Stimulated activated naive CD8-positive, alpha-beta T cell treated with anti-CD3 and anti-CD28 coated beads, Interleukin-15, amount 100 ng/mL, for 72 hours (primary cell): ENCODE measurements at regions not wholly inside any gene's neighbourhood (a gene's known extent, or its start where the extent isn't known, plus 50 kb on each side); places are given as distances from the start of the nearest gene placed in this dataset.

Experiments used
- ATAC-seq: fragments of 150-1000 bp; cut with Tn5 transposase; 2 replicates; pipeline ENCODE4 v1.10.0; 2021; ENCODE audit warnings: mild to moderate bottlenecking, moderate library complexity
- DNase-seq, 2 donors: peaks; one replicate each; pipeline ENCODE4 v3.0.0; 2021 to 2022
- H3K27ac Mint-ChIP-seq, 2 donors: one replicate each; pipeline ENCODE4 v1.8.0; 2022; ENCODE audit warnings: mild to moderate bottlenecking in 2 of 2, mixed read lengths in 2 of 2, moderate library complexity in 2 of 2
- H3K27me3 Mint-ChIP-seq: one replicate; pipeline ENCODE4 v1.8.0; 2022; ENCODE audit warnings: mixed read lengths
- H3K4me1 Mint-ChIP-seq: one replicate; pipeline ENCODE4 v1.8.0; 2022; ENCODE audit warnings: mild to moderate bottlenecking, mixed read lengths
- H3K4me3 Mint-ChIP-seq, 2 donors: one replicate each; pipeline ENCODE4 v1.8.0; 2022; ENCODE audit warnings: mild to moderate bottlenecking in 2 of 2, mixed read lengths in 2 of 2, moderate library complexity in 1 of 2
- H3K9me3 Mint-ChIP-seq, 2 donors: one replicate each; pipeline ENCODE4 v1.8.0; 2022; ENCODE audit warnings: mixed read lengths in 2 of 2

GRCh38 chr3:174715386-174715785 is 143.7 kb upstream of the NAALADL2 start:
- peaks cover 0 to 8% of the 10 kb centered on the region in 2 donors for H3K9me3 Mint-ChIP-seq
- no peak for DNase-seq
- no peaks in the 10 kb centered on the region for H3K27me3 Mint-ChIP-seq
- H3K27ac Mint-ChIP-seq: no peak overlapping the region
- H3K4me3 Mint-ChIP-seq: no peak overlapping the region
- no peaks in the 10 kb centered on the region for H3K4me1 Mint-ChIP-seq
- ATAC-seq: no peak

GRCh38 chr3:174716956-174717505 is 142.1 kb upstream of the NAALADL2 start:
- no peaks in the 10 kb centered on the region for H3K4me1 Mint-ChIP-seq
- H3K4me3 Mint-ChIP-seq: no peak overlapping the region
- no peaks in the 10 kb centered on the region for H3K27me3 Mint-ChIP-seq
- DNase-seq (no peak), ATAC-seq (no peak)
- no peak overlapping the region for H3K27ac Mint-ChIP-seq
- H3K9me3 Mint-ChIP-seq: peaks cover 0 to 8% of the 10 kb centered on the region in 2 donors

DNA sequence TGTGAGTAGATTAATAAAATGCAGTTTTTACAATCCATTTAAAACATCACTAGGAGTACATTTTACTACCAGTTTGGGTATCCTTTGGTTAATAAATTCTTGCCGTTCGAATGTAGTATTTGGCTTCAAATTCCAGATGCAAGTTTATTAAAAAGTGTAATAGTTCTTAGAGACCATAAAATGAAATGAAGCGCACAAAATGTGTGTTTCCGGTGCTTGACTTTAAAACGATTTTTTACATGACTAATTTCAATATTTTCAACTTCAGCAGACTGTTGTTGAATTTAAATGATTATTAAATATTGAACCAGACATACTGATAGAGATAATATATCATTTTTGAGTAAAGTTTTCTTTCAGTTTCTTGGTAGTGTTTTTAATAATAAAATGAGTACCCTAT is 138.4 kb upstream of the NAALADL2 start:
- Mint-ChIP-seq H3K27ac (no peak overlapping the region), H3K27me3 (no peaks in the 10 kb centered on the region), H3K4me3 (no peak overlapping the region), H3K4me1 (no peaks in the 10 kb centered on the region), H3K9me3 (no peaks in the 10 kb centered on the region)
- DNase-seq (no peak), ATAC-seq (no peak)

DNA sequence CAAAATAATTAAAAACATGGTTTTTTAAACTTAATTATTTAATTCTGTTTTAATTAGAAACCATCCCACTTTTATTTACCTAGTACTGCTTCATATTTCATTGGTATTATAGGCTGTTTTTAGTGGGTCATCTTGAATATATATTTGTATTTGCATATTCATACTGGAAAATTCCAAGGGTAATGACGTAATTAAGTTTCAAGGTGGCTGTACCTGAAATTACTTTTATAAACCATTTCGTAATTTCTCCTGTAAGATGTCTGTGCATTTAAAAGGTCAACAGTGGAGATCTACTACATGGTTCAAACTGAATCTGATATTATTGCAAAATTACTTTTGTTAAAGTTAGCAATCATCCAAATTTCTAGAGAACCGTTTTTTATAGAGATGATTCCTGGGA is 133.8 kb upstream of the NAALADL2 start:
- Mint-ChIP-seq H3K27ac (no peak overlapping the region), H3K27me3 (no peaks in the 10 kb centered on the region), H3K4me3 (no peak overlapping the region), H3K4me1 (no peaks in the 10 kb centered on the region), H3K9me3 (no peaks in the 10 kb centered on the region)
- DNase-seq: no peak
- ATAC-seq: no peak

DNA sequence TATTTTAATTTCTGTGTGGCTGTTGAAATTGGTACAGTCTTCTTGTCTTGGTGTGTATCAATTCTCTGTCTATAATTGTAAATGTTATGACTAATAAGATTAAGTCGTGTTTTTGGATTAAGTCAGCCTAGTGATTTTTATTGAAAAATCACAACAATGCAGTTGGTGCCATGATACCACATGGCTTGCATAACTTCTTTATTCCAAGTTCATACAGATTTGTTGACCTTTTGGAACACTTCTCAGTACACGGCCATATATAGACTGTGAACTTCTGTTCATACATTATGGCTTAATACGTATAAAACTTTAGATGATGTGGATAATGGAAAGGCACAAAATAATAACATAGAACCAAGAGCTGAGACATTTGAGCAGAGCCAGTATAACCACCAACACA is 121.2 kb upstream of the NAALADL2 start:
- no peak overlapping the region for H3K27ac Mint-ChIP-seq
- H3K27me3 Mint-ChIP-seq: no peaks in the 10 kb centered on the region
- DNase-seq: no peak
- ATAC-seq: no peak
- H3K9me3 Mint-ChIP-seq: peaks cover 0 to 17% of the 10 kb centered on the region in 2 donors
- H3K4me1 Mint-ChIP-seq: no peaks in the 10 kb centered on the region
- no peak overlapping the region for H3K4me3 Mint-ChIP-seq

GRCh38 chr3:174749143-174749542 is 110.0 kb upstream of the NAALADL2 start:
- ATAC-seq (no peak), DNase-seq (no peak)
- H3K4me3 Mint-ChIP-seq: no peak overlapping the region
- no peak overlapping the region for H3K27ac Mint-ChIP-seq
- H3K9me3 Mint-ChIP-seq: peaks cover 16 to 29% of the 10 kb centered on the region in 2 donors
- no peaks in the 10 kb centered on the region for H3K4me1 Mint-ChIP-seq
- no peaks in the 10 kb centered on the region for H3K27me3 Mint-ChIP-seq

DNA sequence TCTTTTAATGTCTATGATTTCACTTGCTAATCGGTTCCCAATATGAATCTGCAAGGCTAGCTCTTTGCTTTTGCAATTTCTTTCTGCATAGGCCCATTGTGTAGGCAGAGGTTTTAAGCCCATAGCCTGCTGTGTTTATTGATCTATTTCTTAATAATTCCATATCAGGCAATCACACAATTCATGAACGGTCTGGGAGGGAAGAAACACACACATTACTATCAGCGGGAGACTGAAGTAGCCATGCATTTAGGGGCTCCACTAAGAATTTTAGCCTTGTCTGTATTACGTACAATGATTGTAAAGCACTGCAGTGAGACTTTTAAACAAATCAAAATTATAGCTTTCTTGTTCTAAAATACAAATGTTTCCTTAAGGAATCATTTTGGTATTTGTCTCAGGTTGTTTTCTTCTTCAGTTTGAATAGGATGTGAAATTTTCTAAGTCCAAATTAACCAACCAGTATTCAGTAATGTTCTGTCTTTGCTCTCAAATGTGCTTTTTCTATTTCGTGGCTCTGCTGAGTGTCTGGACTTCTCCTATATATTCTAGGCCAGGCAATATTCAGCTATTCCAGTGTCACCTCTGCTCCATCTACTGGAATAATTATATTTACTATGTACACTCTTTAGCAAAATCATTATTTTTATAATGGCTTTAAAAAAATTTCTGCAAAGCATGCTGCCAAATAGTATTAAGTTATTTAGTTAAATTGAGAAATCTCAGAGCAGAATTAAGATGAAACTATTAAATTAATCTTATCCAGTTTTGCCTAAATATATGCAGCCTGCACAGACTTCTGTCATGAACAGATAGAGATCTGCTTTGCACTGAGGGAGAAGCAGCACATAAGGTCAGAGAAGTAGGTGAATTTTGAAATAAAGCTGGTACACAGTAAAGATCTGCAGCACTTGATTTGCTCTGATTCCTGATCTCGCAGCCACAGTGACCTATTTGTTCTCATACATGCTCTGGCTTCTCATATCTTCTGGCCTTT is 103.0 kb upstream of the NAALADL2 start:
- Mint-ChIP-seq H3K4me1 (no peaks in the 10 kb centered on the region), H3K4me3 (no peak overlapping the region), H3K27me3 (no peaks in the 10 kb centered on the region), H3K27ac (no peak overlapping the region), H3K9me3 (peaks cover 0 to 9% of the 10 kb centered on the region in 2 donors)
- ATAC-seq (no peak), DNase-seq (no peak)

- DNase-seq: no peak
- Mint-ChIP-seq H3K27ac (no peak overlapping the region), H3K27me3 (no peaks in the 10 kb centered on the region), H3K4me3 (no peak overlapping the region), H3K9me3 (peaks cover 0 to 9% of the 10 kb centered on the region in 2 donors), H3K4me1 (no peaks in the 10 kb centered on the region)
- no peak for ATAC-seq
These were observed 100.2 kb upstream of the NAALADL2 start for GRCh38 chr3:174758943-174759342.

- no peak overlapping the region for H3K4me3 Mint-ChIP-seq
- H3K27ac Mint-ChIP-seq: no peak overlapping the region
- H3K4me1 Mint-ChIP-seq: no peaks in the 10 kb centered on the region
- ATAC-seq: no peak
- H3K9me3 Mint-ChIP-seq: no peaks in the 10 kb centered on the region
- H3K27me3 Mint-ChIP-seq: no peaks in the 10 kb centered on the region
- no peak for DNase-seq
These were observed 91.7 kb upstream of the NAALADL2 start for GRCh38 chr3:174767406-174767805.

DNA sequence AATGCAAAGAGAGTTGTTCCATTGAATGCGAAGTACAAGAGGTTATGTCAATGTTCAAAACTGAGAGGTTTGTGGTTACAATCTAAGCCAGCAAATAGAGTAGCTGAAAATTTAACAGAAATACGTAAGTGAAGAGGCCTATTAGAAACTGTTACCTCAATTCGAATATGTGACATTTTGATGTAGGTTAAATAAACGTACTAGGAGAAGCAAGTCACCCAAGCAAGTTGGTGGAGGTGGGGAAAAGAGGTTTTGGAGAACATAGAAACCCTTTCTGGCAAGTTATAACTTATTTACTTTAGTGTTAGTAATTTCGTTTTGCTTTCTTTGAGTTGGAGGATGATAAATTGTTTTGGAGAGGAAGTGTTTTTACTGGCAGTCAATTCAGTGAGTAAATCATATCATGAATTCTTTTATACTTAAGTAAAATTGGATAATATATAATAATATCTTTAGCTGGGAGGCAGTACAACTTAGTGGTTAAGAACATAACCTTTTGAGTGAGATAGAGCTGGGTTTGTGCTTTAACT is 91.2 kb upstream of the NAALADL2 start:
- Mint-ChIP-seq H3K4me1 (no peaks in the 10 kb centered on the region), H3K9me3 (no peaks in the 10 kb centered on the region), H3K27ac (no peak overlapping the region), H3K4me3 (no peak overlapping the region), H3K27me3 (no peaks in the 10 kb centered on the region)
- no peak for ATAC-seq
- DNase-seq: no peak

- no peaks in the 10 kb centered on the region for H3K27me3 Mint-ChIP-seq
- no peak overlapping the region for H3K4me3 Mint-ChIP-seq
- no peak for DNase-seq
- no peaks in the 10 kb centered on the region for H3K4me1 Mint-ChIP-seq
- H3K27ac Mint-ChIP-seq: no peak overlapping the region
- no peaks in the 10 kb centered on the region for H3K9me3 Mint-ChIP-seq
- ATAC-seq: no peak
These were observed 90.0 kb upstream of the NAALADL2 start for GRCh38 chr3:174769171-174769570.

GRCh38 chr3:174775603-174776002 is 83.5 kb upstream of the NAALADL2 start:
- no peaks in the 10 kb centered on the region for H3K27me3 Mint-ChIP-seq
- H3K4me3 Mint-ChIP-seq: no peak overlapping the region
- DNase-seq (no peak), ATAC-seq (no peak)
- peaks cover 0 to 11% of the 10 kb centered on the region in 2 donors for H3K9me3 Mint-ChIP-seq
- H3K4me1 Mint-ChIP-seq: no peaks in the 10 kb centered on the region
- no peak overlapping the region for H3K27ac Mint-ChIP-seq

DNA sequence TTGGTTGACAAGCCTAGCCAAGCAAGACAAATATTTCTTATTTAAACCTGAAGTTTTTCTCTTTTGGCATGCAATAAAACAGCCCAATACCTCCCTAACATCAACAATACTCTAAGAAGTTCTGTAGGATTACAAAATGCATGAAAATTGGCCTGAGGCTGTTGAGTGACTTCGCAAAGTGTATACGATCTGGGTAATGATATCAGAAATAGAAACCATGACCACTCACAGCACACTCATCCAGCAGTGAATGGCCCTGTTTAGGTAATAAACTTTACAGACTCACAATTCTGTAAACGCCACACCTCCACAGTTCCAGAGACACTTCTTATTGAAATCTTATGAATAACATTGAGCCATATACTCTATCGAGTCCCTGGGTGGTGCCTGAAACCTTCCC is 83.0 kb upstream of the NAALADL2 start:
- Mint-ChIP-seq H3K4me1 (no peaks in the 10 kb centered on the region), H3K27me3 (no peaks in the 10 kb centered on the region), H3K27ac (no peak overlapping the region), H3K9me3 (peaks cover 2 to 11% of the 10 kb centered on the region in 2 donors), H3K4me3 (no peak overlapping the region)
- ATAC-seq: no peak
- no peak for DNase-seq

DNA sequence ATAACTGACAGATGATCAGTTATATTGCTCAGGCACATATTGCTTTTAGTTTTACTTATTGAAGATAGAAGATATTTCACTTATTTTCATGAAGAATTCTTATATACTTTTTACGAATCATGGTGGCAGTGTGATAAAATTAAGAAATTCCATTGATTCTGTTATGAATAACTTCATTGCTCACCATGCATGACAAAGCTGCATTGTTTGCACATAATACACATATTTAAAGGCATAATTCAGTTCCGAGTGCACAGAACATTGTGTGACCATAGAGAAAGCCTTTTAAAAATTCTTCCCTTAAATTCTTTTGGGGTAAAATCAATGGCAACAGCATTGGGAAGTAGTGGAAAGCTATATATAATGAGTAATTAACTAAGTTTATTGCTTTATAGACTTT is 82.5 kb upstream of the NAALADL2 start:
- Mint-ChIP-seq H3K9me3 (peaks cover 7 to 11% of the 10 kb centered on the region in 2 donors), H3K27ac (no peak overlapping the region), H3K4me1 (no peaks in the 10 kb centered on the region), H3K4me3 (no peak overlapping the region), H3K27me3 (no peaks in the 10 kb centered on the region)
- no peak for DNase-seq
- no peak for ATAC-seq

DNA sequence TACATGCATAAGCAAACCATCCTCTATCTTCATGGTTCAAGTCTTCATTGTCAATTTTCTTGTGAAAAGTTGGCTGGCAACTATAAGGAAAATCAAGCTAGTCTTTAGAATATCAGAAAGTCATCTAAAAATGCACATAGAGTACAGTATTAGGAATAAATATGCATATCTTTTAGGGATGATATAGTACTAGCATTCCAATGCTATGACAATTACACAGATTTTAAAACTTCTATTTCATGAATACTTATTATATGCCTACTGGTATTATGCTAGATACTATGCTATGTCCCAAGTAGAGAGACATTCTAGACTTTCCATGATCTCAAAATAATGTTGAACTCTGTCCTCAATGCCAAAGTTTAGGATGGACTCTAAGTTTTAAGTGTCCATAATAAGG is 81.3 kb upstream of the NAALADL2 start:
- Mint-ChIP-seq H3K4me1 (no peaks in the 10 kb centered on the region), H3K4me3 (no peak overlapping the region), H3K9me3 (peaks cover 7 to 11% of the 10 kb centered on the region in 2 donors)

DNA sequence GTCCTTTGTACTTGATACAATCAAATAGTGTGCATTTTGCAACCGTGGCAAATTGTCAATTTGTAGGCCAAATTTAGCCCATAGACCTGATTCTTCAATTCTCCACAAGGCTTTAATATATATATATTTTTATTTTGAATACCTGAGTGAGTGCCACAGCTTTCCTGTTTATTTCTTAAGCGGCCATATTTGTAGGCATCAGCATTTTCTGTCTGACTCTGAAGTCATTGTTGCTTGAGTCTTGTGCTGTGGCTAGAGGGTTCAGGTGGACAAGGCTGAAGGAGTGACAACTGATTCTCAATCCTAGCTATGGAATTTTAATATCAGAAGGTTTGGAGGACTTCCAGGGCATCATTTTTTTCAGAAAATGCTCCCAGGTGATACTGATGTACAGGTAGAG is 75.6 kb upstream of the NAALADL2 start:
- DNase-seq (no peak), ATAC-seq (no peak)
- H3K9me3 Mint-ChIP-seq: peaks cover 7 to 11% of the 10 kb centered on the region in 2 donors
- no peak overlapping the region for H3K4me3 Mint-ChIP-seq
- H3K4me1 Mint-ChIP-seq: no peaks in the 10 kb centered on the region
- H3K27ac Mint-ChIP-seq: no peak overlapping the region
- no peaks in the 10 kb centered on the region for H3K27me3 Mint-ChIP-seq

More for the DNA sequence above, 81.3 kb upstream of the NAALADL2 start:
- no peak for ATAC-seq
- H3K27ac Mint-ChIP-seq: no peak overlapping the region
- DNase-seq: no peak
- no peaks in the 10 kb centered on the region for H3K27me3 Mint-ChIP-seq
